Chondrocyte (in vitro differentiated cells): ENCODE measurements at regions not wholly inside any gene's neighbourhood (a gene's known extent, or its start where the extent isn't known, plus 50 kb on each side); places are given as distances from the start of the nearest gene placed in this dataset.

Source experiments
- DNase-seq: peaks from one replicate; pipeline ENCODE4 v3.0.0; 2021; ENCODE audit warnings: mixed read lengths, low spot score
- H3K27ac Mint-ChIP-seq: one replicate; pipeline ENCODE4 v1.8.0; 2021; ENCODE audit warnings: mild to moderate bottlenecking, moderate library complexity, mixed read lengths; ENCODE audit not compliant: unreplicated experiment
- H3K27me3 Mint-ChIP-seq: 2 replicates; pipeline ENCODE4 v1.8.0; 2021; ENCODE audit warnings: low read depth, mixed read lengths
- H3K36me3 Mint-ChIP-seq: 2 replicates; pipeline ENCODE4 v1.8.0; 2021; ENCODE audit warnings: low read depth, mixed read lengths
- H3K4me1 Mint-ChIP-seq: 2 replicates; pipeline ENCODE4 v1.8.0; 2021; ENCODE audit warnings: low read depth, mild to moderate bottlenecking, mixed read lengths
- H3K4me3 Mint-ChIP-seq: one replicate; pipeline ENCODE4 v1.8.0; 2021; ENCODE audit warnings: mild to moderate bottlenecking, moderate library complexity, mixed read lengths; ENCODE audit not compliant: unreplicated experiment
- H3K9me3 Mint-ChIP-seq: 2 replicates; pipeline ENCODE4 v1.8.0; 2021; ENCODE audit warnings: low read depth, mixed read lengths
- TF ChIP-seq, protein P1 (sequence below): fragments of 200-600 bp; sonication (generic); IDR thresholded peaks from 2 replicates; pipeline ENCODE4 v1.5.0; 2021; ENCODE audit warnings: antibody characterized with exemption, mild to moderate bottlenecking, moderate library complexity

DNA sequence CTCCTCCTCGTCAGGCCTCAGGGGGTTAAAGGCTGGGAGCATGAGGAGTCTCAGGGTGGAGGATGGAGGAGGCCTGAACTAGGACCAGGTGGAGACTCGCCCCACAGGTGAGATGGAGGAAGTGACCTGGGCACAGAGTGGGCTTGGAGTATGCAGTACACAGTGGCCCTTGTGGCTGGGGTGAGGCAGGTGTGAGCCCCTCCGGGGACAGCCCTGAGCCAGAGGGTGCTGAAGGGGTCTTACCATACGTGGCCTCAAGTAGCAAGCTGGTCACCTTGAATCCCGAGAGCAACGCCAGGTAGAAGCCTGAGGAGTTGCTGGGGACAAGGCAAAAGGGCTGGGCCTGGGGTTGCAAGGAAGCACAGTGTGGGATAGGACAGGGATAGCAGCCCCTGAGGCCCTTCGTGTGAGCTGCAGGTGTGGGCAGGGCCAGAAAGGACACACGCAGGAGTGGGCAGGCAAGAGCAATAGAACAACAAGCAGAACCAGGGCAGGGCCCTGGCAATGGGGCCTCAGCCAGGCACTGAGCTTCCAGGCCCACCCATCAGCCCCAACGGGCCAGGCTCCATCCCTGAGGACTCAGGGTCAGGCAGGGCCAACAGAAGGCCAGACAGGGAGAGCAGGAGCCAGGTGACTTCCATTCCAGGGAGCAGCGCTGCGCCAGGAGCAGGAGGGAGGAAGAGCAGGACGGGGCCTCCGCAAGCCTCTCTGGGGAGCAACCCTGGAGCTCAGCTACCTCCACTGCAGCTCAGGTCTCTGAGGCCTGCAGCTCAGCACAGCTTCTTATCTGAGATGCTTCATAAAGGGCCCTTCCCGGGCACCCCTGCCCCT, 64.2 kb upstream of the TNRC6C start:
- Mint-ChIP-seq H3K27me3 (peaks cover 41% of the 10 kb centered on the region), H3K27ac (no peak overlapping the region), H3K4me1 (no peaks in the 10 kb centered on the region), H3K36me3 (no peaks in the 10 kb centered on the region), H3K4me3 (no peak overlapping the region), H3K9me3 (no peaks in the 10 kb centered on the region)
- no peak for DNase-seq
- TF ChIP-seq, protein P1, sequence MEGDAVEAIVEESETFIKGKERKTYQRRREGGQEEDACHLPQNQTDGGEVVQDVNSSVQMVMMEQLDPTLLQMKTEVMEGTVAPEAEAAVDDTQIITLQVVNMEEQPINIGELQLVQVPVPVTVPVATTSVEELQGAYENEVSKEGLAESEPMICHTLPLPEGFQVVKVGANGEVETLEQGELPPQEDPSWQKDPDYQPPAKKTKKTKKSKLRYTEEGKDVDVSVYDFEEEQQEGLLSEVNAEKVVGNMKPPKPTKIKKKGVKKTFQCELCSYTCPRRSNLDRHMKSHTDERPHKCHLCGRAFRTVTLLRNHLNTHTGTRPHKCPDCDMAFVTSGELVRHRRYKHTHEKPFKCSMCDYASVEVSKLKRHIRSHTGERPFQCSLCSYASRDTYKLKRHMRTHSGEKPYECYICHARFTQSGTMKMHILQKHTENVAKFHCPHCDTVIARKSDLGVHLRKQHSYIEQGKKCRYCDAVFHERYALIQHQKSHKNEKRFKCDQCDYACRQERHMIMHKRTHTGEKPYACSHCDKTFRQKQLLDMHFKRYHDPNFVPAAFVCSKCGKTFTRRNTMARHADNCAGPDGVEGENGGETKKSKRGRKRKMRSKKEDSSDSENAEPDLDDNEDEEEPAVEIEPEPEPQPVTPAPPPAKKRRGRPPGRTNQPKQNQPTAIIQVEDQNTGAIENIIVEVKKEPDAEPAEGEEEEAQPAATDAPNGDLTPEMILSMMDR, result no peak

DNA sequence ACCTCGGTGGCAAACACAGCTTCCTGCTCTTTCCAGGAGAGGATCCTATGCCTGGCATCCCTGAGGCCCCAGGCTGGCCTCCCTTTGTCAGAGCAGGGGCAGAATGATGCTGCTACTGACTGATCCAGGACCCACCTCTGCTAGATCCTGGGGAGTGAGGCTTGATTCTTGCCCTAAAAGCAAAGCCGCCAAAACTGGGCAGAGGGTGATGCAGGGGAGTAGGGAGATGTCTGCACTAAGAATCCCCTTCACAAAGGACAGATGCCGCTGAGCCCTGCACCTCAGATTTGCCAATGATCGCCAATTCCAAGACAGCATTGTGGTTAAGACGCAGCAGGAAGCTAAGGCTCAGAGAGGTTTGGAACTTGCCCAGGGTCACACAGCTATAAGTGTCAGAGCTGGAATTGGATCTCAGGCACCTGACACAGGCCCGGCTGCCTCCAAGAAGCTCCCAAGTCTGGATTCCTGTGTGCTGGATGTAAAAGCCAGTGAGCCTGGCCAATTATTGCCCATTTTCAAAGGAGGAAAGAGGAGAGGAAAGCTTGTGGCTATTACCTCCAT, 60.7 kb upstream of the TNRC6C start:
- H3K36me3 Mint-ChIP-seq, result no peaks in the 10 kb centered on the region
- peaks cover 48% of the 10 kb centered on the region for H3K27me3 Mint-ChIP-seq
- H3K4me1 Mint-ChIP-seq, result no peaks in the 10 kb centered on the region
- H3K4me3 Mint-ChIP-seq, result no peak overlapping the region
- no peak overlapping the region for H3K27ac Mint-ChIP-seq
- DNase-seq, result no peak
- TF ChIP-seq, protein P1, result no peak
- no peaks in the 10 kb centered on the region for H3K9me3 Mint-ChIP-seq

DNA sequence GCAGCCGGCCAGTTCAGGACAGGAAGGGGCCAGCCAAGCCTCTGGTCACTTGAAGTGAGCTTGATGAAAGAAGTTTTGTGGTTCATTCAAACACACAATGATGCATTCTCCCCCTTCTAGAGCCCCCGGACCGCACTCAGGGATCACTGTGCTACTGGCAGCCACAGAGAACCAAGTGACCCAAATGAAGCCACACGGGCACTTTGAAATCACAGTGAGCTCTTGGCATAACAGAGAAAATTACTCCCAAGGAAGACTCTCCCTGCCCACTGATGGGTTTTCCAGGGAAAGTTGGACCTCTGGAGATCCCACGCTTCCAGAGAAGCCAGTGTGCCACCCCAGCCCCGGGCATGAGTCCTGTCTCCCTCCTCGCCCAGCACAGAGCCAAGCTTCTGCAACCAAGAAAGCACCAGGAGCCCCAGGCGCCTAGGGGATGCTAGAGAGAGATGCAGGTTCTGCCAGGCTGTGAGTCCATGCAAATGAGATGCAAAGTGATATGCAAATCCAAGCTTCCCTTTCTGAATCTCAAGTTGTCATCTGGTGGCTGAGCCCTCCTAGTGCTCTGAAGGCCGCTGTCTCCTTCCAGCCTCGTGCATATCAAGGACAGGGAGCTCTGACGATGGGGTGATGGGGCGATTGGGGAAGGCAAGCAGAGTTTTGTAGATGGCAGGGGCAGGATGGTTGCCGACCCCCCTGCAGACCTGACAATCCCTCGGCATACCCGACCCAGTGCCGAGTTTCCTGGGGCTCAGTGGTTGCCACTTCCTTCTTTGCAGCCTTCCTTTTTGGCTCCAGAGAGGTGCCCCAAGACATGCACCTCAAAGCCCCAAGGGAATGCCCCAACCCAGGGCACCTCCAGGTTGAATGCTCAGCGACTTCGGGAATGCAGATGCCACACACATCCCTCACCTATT, 59.7 kb upstream of the TNRC6C start:
- Mint-ChIP-seq H3K4me3 (no peak overlapping the region), H3K36me3 (no peaks in the 10 kb centered on the region), H3K27me3 (peaks cover 49% of the 10 kb centered on the region), H3K27ac (no peak overlapping the region), H3K9me3 (no peaks in the 10 kb centered on the region), H3K4me1 (no peaks in the 10 kb centered on the region)
- no peak for DNase-seq
- TF ChIP-seq, protein P1, result no peak

DNA sequence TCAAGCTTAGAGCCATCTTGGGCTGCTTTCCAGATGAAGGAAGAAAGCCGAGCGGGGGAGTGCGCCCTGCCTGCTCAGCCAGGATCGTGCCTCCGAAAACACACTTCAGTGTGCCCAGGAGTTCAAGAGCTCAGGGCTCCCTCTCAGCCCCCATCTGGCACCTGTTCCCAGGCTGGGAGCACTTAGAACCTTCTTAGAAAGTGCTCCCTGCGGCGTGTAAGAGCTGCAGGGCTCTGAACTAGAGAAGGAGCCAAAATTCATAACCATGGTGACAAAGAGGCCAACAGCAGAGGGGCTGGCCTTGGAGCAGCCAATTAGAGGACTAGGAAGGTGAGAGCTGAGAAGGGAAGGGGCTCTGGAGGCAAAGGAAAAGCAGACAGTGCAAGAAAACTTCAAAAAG, 59.0 kb upstream of the TNRC6C start:
- no peak overlapping the region for H3K4me3 Mint-ChIP-seq
- no peak for DNase-seq
- no peaks in the 10 kb centered on the region for H3K4me1 Mint-ChIP-seq

More for the DNA sequence above, 59.0 kb upstream of the TNRC6C start:
- Mint-ChIP-seq H3K9me3 (no peaks in the 10 kb centered on the region), H3K36me3 (no peaks in the 10 kb centered on the region), H3K27ac (no peak overlapping the region), H3K27me3 (peaks cover 46% of the 10 kb centered on the region)
- TF ChIP-seq, protein P1, result no peak
